GM12891 (cell line): ENCODE measurements at regions not wholly inside any gene's neighbourhood (a gene's known extent, or its start where the extent isn't known, plus 50 kb on each side); places are given as distances from the start of the nearest gene placed in this dataset.

Source experiments
- PAX5 ChIP-seq: IDR thresholded peaks from 2 replicates; pipeline ENCODE4 v1.6.1; 2011; ENCODE audit warnings: low read length, moderate library complexity, mild to moderate bottlenecking; ENCODE audit not compliant: insufficient read depth, severe bottlenecking
- POLR2A ChIP-seq: IDR thresholded peaks from 2 replicates; pipeline ENCODE4 v1.6.1; 2011; ENCODE audit warnings: low read depth, low read length, control low read depth
- POLR2AphosphoS5 ChIP-seq: IDR thresholded peaks from 2 replicates; pipeline ENCODE4 v1.6.1; 2011; ENCODE audit warnings: low read depth, low read length, control low read depth
- SPI1 ChIP-seq: IDR thresholded peaks from 2 replicates; pipeline ENCODE4 v1.6.1; 2011; ENCODE audit warnings: low read depth, low read length, control low read depth

DNA sequence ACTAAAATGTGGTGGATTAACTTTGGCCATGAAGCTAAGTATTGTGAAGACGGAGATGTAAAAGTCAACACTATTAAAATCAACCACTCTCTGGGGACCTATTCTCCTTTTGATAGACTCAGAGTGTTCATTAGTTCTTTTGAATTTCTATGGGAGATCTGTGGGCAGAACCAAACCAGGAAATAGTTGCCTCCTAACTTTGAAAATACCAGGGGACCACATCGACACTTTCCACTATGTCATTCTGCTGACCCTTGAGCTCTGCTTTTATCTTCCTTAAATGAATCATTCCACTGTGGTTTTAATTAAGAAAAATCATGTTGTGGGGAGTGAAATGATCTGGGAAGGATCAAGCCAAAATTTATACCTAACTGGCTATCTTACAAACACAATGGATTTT lies 960.5 kb downstream of the GATA3 start:
- TF ChIP-seq POLR2AphosphoS5 (no peak), POLR2A (no peak), PAX5 (no peak), SPI1 (no peak)
